ENCODE measurements at regions not wholly inside any gene's neighbourhood (a gene's known extent, or its start where the extent isn't known, plus 50 kb on each side); places are given as distances from the start of the nearest gene placed in this dataset.

DNA sequence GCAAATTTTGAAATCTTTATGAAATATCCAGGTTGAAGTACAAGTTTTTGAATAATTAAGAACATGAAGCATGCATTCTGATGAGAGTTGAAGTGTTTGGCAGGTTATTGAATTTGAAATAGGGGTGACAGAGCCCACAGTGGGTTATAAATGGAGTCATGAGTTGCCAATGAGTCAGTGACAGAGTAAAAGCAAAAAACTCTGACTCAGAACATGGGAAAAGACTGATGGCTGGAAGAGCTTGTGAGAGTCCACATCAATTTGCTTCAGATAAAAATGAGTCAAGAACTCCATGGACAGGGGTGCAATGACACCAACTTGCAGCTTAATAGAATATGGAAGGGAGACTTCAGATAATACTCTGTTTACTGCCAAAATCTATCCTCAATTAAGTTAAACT lies 105.3 kb downstream of the SLC6A15 start:
- no peak for DNase-seq

- no peak for DNase-seq
These were observed 107.1 kb downstream of the SLC6A15 start for GRCh38 chr12:84805474-84805858.

DNA sequence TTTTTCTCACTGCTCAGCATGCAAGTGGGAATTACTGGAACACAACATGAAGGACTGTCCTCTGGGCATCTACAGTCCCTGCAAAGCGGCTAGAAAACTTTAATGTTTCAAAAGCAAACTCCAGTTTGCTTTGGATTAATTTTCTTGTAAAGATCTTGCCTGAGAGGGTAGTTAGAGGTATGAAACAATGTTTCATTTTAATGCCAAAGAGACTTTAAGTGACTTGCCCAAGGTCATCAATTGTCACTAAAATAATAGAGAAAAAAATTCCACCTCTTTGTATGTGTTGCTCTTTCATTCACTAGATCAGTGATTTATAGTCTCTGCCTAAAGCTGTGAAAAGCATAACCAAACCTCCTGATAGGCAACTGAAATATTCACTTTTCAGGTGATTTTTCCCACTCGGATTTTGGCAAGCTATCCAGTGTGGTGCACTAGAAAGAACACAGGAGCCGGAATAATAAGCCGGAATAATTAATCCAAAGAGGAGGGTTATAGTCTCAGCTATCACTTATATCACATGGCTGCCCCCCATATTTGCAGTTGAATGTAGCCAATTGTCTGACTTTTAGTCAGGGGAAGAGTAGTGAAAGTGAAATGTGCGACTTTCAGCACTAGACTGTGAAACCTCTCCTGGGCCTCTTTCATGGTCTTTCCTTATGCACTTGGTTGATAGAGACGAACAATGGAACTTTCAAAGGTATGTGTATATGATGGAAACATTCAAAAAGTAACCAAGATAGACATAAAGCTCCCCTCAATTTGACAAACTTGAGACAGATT lies 107.7 kb downstream of the SLC6A15 start:
- DNase-seq, result no peak

DNA sequence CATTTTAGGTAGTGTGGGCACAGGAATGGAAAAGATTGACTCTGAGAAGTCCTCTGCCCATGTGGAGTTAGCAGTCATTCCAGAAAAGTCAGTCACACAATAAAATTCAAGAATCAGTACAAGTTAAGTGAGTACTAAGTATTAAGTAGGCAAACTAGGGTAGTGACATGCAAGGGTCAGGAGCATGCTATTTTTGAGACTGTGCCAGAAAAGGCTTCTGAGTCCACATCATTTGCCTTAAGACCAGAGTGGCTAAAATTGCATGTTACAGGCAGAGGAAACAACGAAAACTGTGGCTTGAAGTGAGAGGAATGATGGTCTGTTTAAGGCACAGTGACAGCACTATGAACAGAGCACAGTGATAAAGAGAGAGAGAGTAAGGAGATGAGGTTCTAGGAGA lies 108.9 kb downstream of the SLC6A15 start:
- no peak for DNase-seq

GRCh38 chr12:84802161-84802560 lies 110.4 kb downstream of the SLC6A15 start:
- no peak for DNase-seq

DNA sequence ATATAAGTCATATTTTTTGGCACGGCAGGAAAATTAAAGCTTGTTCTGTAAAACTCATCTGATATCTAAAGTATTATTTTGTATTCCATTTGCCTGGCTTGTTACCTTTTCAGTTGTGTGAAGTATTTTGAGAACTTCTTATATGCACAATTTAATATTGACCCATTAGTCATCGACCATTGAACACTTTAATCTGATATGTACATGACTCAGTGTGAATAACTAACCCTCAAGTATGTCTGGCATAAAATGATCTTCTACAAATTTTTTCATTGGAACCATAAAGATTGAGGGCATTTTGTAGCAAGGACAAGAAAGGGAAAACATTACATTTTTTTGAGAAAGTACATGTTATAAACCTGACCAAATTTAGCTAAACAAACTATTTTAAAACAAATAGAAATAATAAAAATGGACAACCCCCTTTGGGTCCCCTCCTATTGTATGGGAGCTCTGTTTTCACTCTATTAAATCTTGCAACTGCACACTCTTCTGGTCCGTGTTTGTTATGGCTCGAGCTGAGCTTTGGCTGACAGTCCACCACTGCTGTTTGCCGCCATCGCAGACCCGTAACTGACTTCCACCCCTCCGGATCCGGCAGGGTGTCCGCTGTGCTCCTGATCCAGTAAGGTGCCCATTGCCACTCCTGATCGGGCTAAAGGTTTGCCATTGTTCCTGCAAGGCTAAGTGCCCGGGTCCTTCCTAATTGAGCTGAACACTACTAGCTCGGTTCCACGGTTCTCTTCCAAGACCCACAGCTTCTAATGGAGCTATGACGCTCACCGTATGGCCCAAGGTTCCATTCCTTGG lies 118.8 kb downstream of the SLC6A15 start:
- no peak for DNase-seq

DNA sequence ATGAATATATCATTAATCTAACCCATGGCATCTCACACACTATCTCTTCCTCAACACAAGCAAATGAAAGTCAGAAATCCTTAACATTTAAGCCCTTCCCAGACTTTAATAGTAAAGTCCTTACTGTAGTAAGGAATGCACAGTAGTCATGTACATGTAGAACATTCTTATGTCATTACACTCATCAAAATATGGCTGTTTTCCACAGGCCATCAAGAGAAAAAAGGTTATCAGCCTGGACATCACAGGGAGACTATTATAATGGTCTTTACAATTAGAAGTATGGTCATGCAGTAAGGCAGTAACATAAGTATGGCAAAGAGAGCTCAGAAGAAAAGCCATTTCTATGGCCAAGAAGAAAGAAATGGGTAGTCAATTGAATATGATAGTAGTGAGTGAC lies 121.2 kb downstream of the SLC6A15 start:
- no peak for DNase-seq

- no peak for DNase-seq
These were observed 123.4 kb downstream of the SLC6A15 start for GRCh38 chr12:84789184-84789583.

DNA sequence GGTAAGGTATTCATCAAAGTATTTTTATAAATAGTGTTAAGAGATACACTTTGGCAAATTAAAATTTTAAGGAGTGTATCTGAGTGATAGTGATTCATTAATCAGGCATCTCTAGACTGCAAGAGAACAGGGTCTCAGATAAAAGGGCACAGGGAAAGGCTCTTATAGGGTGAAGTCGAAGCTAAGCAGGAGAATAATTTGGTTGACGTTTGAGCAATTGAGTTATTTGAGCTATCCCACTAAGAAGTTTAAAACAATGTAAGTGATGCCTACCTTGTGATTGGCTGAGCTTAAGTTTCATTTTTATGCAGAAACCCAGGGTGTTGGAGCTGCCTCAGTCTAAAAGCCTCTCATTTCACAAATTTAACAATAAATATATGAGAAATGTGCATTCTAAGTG lies 125.3 kb downstream of the SLC6A15 start:
- DNase-seq, result no peak

DNA sequence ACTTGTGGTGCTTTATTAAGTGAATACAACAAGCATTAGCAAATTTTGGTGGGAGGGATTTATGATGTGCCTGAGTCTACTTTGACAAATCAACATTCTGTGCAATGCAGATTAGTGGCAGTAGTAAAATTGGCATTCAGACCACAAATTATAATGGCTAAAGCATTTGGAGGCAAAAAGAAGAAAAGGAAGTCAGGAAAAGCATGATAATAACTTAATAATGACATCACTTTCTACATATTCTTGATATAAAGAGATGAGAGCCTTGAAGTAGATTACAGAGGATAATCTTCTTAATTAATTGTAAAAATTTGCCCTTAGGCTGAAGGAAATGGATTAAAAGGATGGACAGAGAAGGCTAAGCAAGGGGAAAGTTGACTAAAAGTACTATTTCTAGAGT lies 126.0 kb downstream of the SLC6A15 start:
- DNase-seq, result no peak

GRCh38 chr12:84785951-84786350 lies 126.6 kb downstream of the SLC6A15 start:
- DNase-seq, result no peak

- DNase-seq, result no peak
These were observed 127.3 kb downstream of the SLC6A15 start for GRCh38 chr12:84785281-84785680.

- no peak for DNase-seq
These were observed 133.4 kb downstream of the SLC6A15 start for GRCh38 chr12:84779169-84779568.

- DNase-seq, result no peak
These were observed 140.3 kb downstream of the SLC6A15 start for GRCh38 chr12:84772281-84772680.

- no peak for DNase-seq
These were observed 145.5 kb downstream of the SLC6A15 start for GRCh38 chr12:84767079-84767478.

- DNase-seq, result no peak
These were observed 146.2 kb downstream of the SLC6A15 start for GRCh38 chr12:84766375-84766774.

DNA sequence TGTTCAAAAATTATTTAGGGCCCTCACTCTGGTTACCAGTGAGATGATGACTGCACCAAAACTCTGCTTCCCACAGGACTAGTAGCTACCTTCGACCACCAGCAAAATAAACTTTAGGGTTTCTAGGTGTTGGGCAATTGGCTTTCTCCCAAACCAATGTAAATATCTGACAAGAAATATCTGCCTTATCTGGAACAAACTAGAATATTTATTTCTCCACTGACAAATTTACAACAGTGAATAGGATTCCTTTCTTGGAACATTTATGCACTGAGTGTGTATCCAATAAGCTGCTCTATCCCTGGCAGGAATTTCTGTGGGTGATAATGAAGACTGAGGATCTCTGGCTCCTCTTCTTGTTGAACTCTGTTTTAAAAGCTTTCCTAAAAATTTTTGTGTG lies 148.6 kb downstream of the SLC6A15 start:
- no peak for DNase-seq

DNA sequence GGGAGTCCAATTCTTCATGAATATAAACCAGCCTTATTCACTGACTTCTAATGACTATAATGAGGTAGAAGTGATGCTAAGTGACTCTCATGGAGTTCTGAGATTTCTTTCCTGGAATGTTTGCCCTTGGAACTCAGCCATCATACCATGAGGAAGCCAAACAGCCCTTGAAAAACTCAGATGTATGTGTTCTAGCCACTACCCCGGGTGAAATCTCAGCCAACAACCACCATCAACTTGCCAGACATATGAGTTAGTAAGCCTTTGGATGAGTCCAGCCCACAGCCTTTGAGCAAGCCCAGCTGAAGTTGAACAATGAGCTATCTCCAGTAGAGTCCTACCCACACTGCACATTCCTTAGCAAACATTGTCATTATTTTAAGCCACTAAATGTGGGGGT lies 149.5 kb downstream of the SLC6A15 start:
- DNase-seq, result no peak

DNA sequence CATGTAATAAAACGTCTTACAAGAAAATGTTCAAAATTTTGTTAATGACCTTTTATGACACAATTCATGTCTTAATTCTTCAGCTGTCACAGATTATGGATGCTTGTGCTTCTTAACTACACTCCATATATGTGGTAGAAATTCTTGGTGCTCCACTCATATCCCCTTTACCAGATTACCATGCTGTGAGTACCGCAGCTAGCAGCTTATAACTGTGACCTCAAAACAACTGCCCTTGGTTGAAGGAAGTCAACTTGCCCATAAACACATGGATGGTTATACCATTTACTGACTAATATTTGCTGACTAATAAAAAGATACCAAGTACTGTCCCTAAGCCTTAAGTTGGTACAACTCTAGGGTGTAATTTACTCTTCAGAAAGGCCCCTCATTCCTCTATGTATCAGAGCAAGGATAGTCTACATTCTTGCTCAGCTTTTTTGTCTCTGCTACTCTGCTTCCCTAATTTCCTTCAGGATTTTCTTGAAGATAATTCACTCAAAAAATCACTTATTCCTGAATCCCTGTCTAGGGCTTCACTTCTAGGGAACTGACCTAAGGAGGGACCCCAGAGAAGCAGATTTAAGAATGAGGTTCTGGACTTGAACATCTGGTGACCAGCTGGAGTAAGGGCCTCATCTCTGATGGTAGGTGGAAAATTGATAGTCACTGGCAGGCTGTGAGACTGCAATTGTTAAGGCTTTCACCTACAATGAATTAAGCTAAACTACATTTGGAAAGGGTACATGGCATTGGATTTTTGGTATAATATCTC lies 152.3 kb downstream of the SLC6A15 start:
- no peak for DNase-seq

GRCh38 chr12:84757978-84758377 lies 154.6 kb downstream of the SLC6A15 start:
- no peak for DNase-seq

- DNase-seq, result no peak
These were observed 155.6 kb downstream of the SLC6A15 start for GRCh38 chr12:84756961-84757360.

DNA sequence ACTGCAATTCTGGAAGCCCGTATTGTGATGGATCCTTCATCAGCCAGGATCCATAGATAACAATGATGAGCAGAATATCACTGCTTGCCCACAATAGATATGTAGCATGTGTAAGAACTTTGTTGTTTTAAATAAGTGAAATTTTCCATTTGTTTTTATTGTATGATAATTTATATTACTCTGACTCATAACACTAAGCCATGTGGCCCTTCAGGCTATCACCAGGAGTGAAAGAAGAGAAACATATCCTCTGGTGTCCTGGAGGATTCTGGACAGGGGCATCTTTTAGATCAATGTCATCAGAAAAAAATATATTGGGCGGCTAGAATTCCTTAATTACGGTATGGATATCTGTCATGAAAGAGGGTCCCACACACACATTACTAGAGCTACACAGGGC lies 167.5 kb downstream of the SLC6A15 start:
- no peak for DNase-seq

DNA sequence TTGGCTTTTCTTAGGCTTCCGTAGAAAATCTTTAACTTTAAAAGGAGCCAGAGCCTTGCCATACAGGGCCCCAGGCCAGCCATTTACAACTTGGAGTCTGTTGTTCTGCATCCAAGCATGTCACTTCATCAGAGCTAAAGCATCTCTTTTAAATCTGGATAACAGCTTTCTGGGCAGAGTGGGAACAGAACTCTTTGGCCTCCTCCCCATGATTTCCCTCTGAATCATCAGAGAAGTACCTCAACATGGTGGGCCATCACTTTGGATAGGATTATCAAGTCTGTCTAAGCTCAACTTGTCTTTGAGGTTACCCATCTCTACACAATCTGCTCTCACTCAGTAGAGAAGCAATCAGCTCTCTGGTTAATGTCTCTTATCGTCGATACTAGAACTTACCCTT lies 170.9 kb downstream of the SLC6A15 start:
- no peak for DNase-seq

- no peak for DNase-seq
These were observed 171.6 kb downstream of the SLC6A15 start for GRCh38 chr12:84741031-84741430.
